HG03159 (cell line): ENCODE measurements at regions not wholly inside any gene's neighbourhood (a gene's known extent, or its start where the extent isn't known, plus 50 kb on each side); places are given as distances from the start of the nearest gene placed in this dataset.

Source experiments
- ATAC-seq: cut with Tn5 transposase; IDR thresholded peaks from one replicate; pipeline ENCODE4 v1.9.1; 2021; ENCODE audit warnings: mild to moderate bottlenecking, moderate library complexity; ENCODE audit not compliant: unreplicated experiment

- ATAC-seq: no peak
Measured at GRCh38 chr18:24868760-24869237, 408.4 kb downstream of the HRH4 start.

- ATAC-seq: no peak
Measured at GRCh38 chr18:24869285-24869684, 408.8 kb downstream of the HRH4 start.

- ATAC-seq: no peak
Measured at GRCh38 chr18:24875286-24875685, 414.8 kb downstream of the HRH4 start.

- ATAC-seq: no peak
Measured at GRCh38 chr18:24875777-24876176, 415.3 kb downstream of the HRH4 start.

GRCh38 chr18:24876266-24876665, 415.8 kb downstream of the HRH4 start:
- no peak for ATAC-seq

GRCh38 chr18:24877066-24877465, 416.6 kb downstream of the HRH4 start:
- no peak for ATAC-seq

- ATAC-seq: no peak
Measured at GRCh38 chr18:24877546-24877945, 417.1 kb downstream of the HRH4 start.

GRCh38 chr18:24878289-24878688, 417.9 kb downstream of the HRH4 start:
- ATAC-seq: no peak

- no peak for ATAC-seq
Measured at GRCh38 chr18:24885276-24885675, 424.8 kb downstream of the HRH4 start.

- ATAC-seq: no peak
Measured at GRCh38 chr18:24894880-24895279, 434.4 kb downstream of the HRH4 start.

GRCh38 chr18:24897461-24897860, 437.0 kb downstream of the HRH4 start:
- ATAC-seq: no peak

GRCh38 chr18:24910221-24910620, 441.7 kb downstream of the ZNF521 start:
- ATAC-seq: no peak

GRCh38 chr18:24913507-24914170, 438.3 kb downstream of the ZNF521 start:
- no peak for ATAC-seq

- no peak for ATAC-seq
Measured at GRCh38 chr18:24914171-24914525, 437.8 kb downstream of the ZNF521 start.

- no peak for ATAC-seq
Measured at GRCh38 chr18:24914685-24915084, 437.3 kb downstream of the ZNF521 start.

GRCh38 chr18:24915547-24915946, 436.4 kb downstream of the ZNF521 start:
- ATAC-seq: no peak

- ATAC-seq: no peak
Measured at GRCh38 chr18:24917767-24918166, 434.2 kb downstream of the ZNF521 start.

- no peak for ATAC-seq
Measured at GRCh38 chr18:24918257-24918656, 433.7 kb downstream of the ZNF521 start.

GRCh38 chr18:24919181-24919797, 432.7 kb downstream of the ZNF521 start:
- ATAC-seq: no peak

- peak; percentile 42 for ATAC-seq
Measured at GRCh38 chr18:24922491-24922890, 429.5 kb downstream of the ZNF521 start.

- peak; percentile 86 for ATAC-seq
Measured at GRCh38 chr18:24923138-24923537, 428.8 kb downstream of the ZNF521 start.

GRCh38 chr18:24924066-24924716, 427.8 kb downstream of the ZNF521 start:
- ATAC-seq: no peak
